ENCODE measurements at regions not wholly inside any gene's neighbourhood (a gene's known extent, or its start where the extent isn't known, plus 50 kb on each side); places are given as distances from the start of the nearest gene placed in this dataset.

- Histone ChIP-seq H3K4me1 (ENCODE audit: control insufficient read depth in 4 of 4, insufficient read depth in 4 of 4, low read length in 3 of 4) (no peaks in the 10 kb centered on the region), H3K27ac (ENCODE audit: low read depth in 1 of 2, low read length in 2 of 2) (no peak overlapping the region), H3K36me3 (ENCODE audit: control insufficient read depth in 4 of 4, insufficient read depth in 3 of 4, low read depth in 1 of 4, low read length in 3 of 4) (no peaks in the 10 kb centered on the region), H3K4me3 (ENCODE audit: low read depth in 1 of 3, low read length in 3 of 3) (no peak overlapping the region), H3K9me3 (ENCODE audit: control insufficient read depth in 4 of 4, low read length in 3 of 4) (no peaks in the 10 kb centered on the region), H3K27me3 (ENCODE audit: control insufficient read depth in 4 of 4, insufficient read depth in 4 of 4, low read length in 3 of 4) (no peaks in the 10 kb centered on the region), H3K9ac (ENCODE audit: low read depth in 1 of 2, low read length in 2 of 2) (no peak overlapping the region)
- TF ChIP-seq EGR1 (IDR thresholded peaks at IDR 0.05; ENCODE audit: low read depth in 2 of 2) (no peak), ZBTB33 (IDR thresholded peaks at IDR 0.05) (no peak), HNF4G (IDR thresholded peaks at IDR 0.05) (no peak), FOXA2 (IDR thresholded peaks at IDR 0.05) (no peak), CTCF (IDR thresholded peaks at IDR 0.05; ENCODE audit: low read depth, low read length, missing input control) (no peak)
- 88% methylated on average over 4 of the region's 4 CpGs for WGBS
- DNase-seq (ENCODE audit: low spot score), result no peak
Observed at GRCh38 chr3:132220986-132221385, 96.2 kb upstream of the ACP3 start.

- no peaks in the 10 kb centered on the region for H3K27me3 ChIP-seq (ENCODE audit: control insufficient read depth in 4 of 4, insufficient read depth in 4 of 4, low read length in 3 of 4)
- no peak overlapping the region for H3K27ac ChIP-seq (ENCODE audit: low read depth in 1 of 2, low read length in 2 of 2)
- H3K9ac ChIP-seq (ENCODE audit: low read depth in 1 of 2, low read length in 2 of 2), result no peak overlapping the region
- H3K4me3 ChIP-seq (ENCODE audit: low read depth in 1 of 3, low read length in 3 of 3), result no peak overlapping the region
- H3K9me3 ChIP-seq (ENCODE audit: control insufficient read depth in 4 of 4, low read length in 3 of 4), result no peaks in the 10 kb centered on the region
- WGBS, result 67% methylated on average over 6 of the region's 6 CpGs
- TF ChIP-seq REST (IDR thresholded peaks at IDR 0.05) (no peak), RXRA (IDR thresholded peaks at IDR 0.05) (no peak), HNF4G (IDR thresholded peaks at IDR 0.05) (no peak), YY1 (IDR thresholded peaks at IDR 0.05) (no peak), SP1 (IDR thresholded peaks at IDR 0.05) (no peak), FOXA2 (IDR thresholded peaks at IDR 0.05) (no peak), FOXA1 (IDR thresholded peaks at IDR 0.05) (no peak), MAX (IDR thresholded peaks at IDR 0.05) (no peak), NR2F2 (IDR thresholded peaks at IDR 0.05) (no peak), ATF3 (IDR thresholded peaks at IDR 0.05) (no peak), JUND (IDR thresholded peaks at IDR 0.05) (no peak), TAF1 (conservative IDR thresholded peaks at IDR 0.05) (no peak), CTCF (IDR thresholded peaks at IDR 0.05; ENCODE audit: low read depth, low read length, missing input control) (no peak), RAD21 (IDR thresholded peaks at IDR 0.05) (no peak), HNF4A (conservative IDR thresholded peaks at IDR 0.05) (no peak), EGR1 (IDR thresholded peaks at IDR 0.05; ENCODE audit: low read depth in 2 of 2) (no peak)
- no peaks in the 10 kb centered on the region for H3K4me1 ChIP-seq (ENCODE audit: control insufficient read depth in 4 of 4, insufficient read depth in 4 of 4, low read length in 3 of 4)
- no peak for DNase-seq (ENCODE audit: low spot score)
- no peaks in the 10 kb centered on the region for H3K36me3 ChIP-seq (ENCODE audit: control insufficient read depth in 4 of 4, insufficient read depth in 3 of 4, low read depth in 1 of 4, low read length in 3 of 4)
Observed at GRCh38 chr3:132222868-132223538, 94.2 kb upstream of the ACP3 start.

All from liver (tissue), 8 donors.